OCI-LY3 (cell line): ENCODE measurements at regions not wholly inside any gene's neighbourhood (a gene's known extent, or its start where the extent isn't known, plus 50 kb on each side); places are given as distances from the start of the nearest gene placed in this dataset.

Source experiments
- H2AFZ ChIP-seq: fragments of 200-600, 300-600 bp; shearing (Covaris generic); 2 replicates; pipeline ENCODE4 v1.6.0; 2014; ENCODE audit warnings: antibody characterized with exemption, low read depth, low read length
- H3K27ac ChIP-seq: fragments of 200-600, 300-600 bp; sonication (generic); 2 replicates; pipeline ENCODE4 v1.5.1; 2014; ENCODE audit warnings: mild to moderate bottlenecking, low read length, moderate library complexity, mixed read lengths
- H3K27me3 ChIP-seq: fragments of 200-600, 300-600 bp; sonication (generic); 2 replicates; pipeline ENCODE4 v1.6.1; 2014; ENCODE audit warnings: low read depth, low read length, mixed read lengths
- H3K36me3 ChIP-seq: fragments of 200-600, 300-600 bp; sonication (generic); replicated peaks from 2 replicates; pipeline ENCODE3; 2014; ENCODE audit warnings: low read depth, low read length, mixed read lengths
- H3K4me1 ChIP-seq: fragments of 300-600, 200-600 bp; sonication (generic); 2 replicates; pipeline ENCODE4 v1.6.1; 2014; ENCODE audit warnings: low read length, mixed read lengths
- H3K4me2 ChIP-seq: fragments of 200-600, 300-600 bp; sonication (generic); 2 replicates; pipeline ENCODE4 v1.6.1; 2014; ENCODE audit warnings: low read length, mixed read lengths
- H3K4me3 ChIP-seq: fragments of 300-600, 200-600 bp; sonication (generic); 2 replicates; pipeline ENCODE4 v1.5.1; 2014; ENCODE audit warnings: antibody characterized with exemption, mild to moderate bottlenecking, low read length, moderate library complexity
- H3K79me2 ChIP-seq: fragments of 300-600, 200-600 bp; shearing (Covaris generic); 2 replicates; pipeline ENCODE4 v1.6.1; 2014; ENCODE audit warnings: mild to moderate bottlenecking, low read length, mixed read lengths
- H3K9ac ChIP-seq: fragments of 300-600, 200-600 bp; shearing (Covaris generic); 2 replicates; pipeline ENCODE4 v1.6.0; 2014; ENCODE audit warnings: mild to moderate bottlenecking, low read length, moderate library complexity
- H3K9me3 ChIP-seq: fragments of 200-600, 300-600 bp; shearing (Covaris generic); 2 replicates; pipeline ENCODE4 v1.6.1; 2014; ENCODE audit warnings: low read length, mixed read lengths; ENCODE audit not compliant: insufficient read depth
- H4K20me1 ChIP-seq: fragments of 200-600, 300-600 bp; sonication (generic); 2 replicates; pipeline ENCODE4 v1.6.1; 2016; ENCODE audit warnings: low read length, mixed read lengths; ENCODE audit not compliant: insufficient read depth
- CTCF ChIP-seq: fragments of 200-600, 300-600 bp; sonication (generic); IDR thresholded peaks from 2 replicates; pipeline ENCODE4 v1.5.1; 2014; ENCODE audit warnings: antibody characterized with exemption, low read length, low read depth
- EZH2phosphoT487 ChIP-seq: fragments of 200-600 bp; shearing (Covaris generic); IDR thresholded peaks from 2 replicates; pipeline ENCODE4 v1.6.1; 2018; ENCODE audit warnings: antibody characterized with exemption, mixed run types, low read depth

- H3K27ac ChIP-seq, result no peak overlapping the region
- TF ChIP-seq CTCF (peak; percentile 31), EZH2phosphoT487 (no peak)
Measured at GRCh38 chr7:64098-64915, 128.1 kb upstream of the FAM20C start.

GRCh38 chr7:64916-65341, 127.4 kb upstream of the FAM20C start:
- Histone ChIP-seq H3K27me3 (no peaks in the 10 kb centered on the region), H3K36me3 (no peaks in the 10 kb centered on the region), H3K79me2 (no peaks in the 10 kb centered on the region), H3K9ac (no peak overlapping the region), H3K4me1 (no peaks in the 10 kb centered on the region), H3K4me3 (no peak overlapping the region), H3K9me3 (no peaks in the 10 kb centered on the region), H4K20me1 (no peaks in the 10 kb centered on the region), H3K27ac (no peak overlapping the region), H2AFZ (no peak overlapping the region), H3K4me2 (no peak overlapping the region)
- TF ChIP-seq EZH2phosphoT487, result no peak
- TF ChIP-seq CTCF, result no peak

More at GRCh38 chr7:64098-64915, 128.1 kb upstream of the FAM20C start:
- no peak overlapping the region for H3K9ac ChIP-seq
- no peaks in the 10 kb centered on the region for H3K27me3 ChIP-seq
- no peaks in the 10 kb centered on the region for H3K36me3 ChIP-seq
- H3K4me3 ChIP-seq, result no peak overlapping the region
- no peak overlapping the region for H3K4me2 ChIP-seq
- no peaks in the 10 kb centered on the region for H4K20me1 ChIP-seq
- H3K4me1 ChIP-seq, result no peaks in the 10 kb centered on the region
- H3K9me3 ChIP-seq, result no peaks in the 10 kb centered on the region
- no peak overlapping the region for H2AFZ ChIP-seq
- no peaks in the 10 kb centered on the region for H3K79me2 ChIP-seq

DNA sequence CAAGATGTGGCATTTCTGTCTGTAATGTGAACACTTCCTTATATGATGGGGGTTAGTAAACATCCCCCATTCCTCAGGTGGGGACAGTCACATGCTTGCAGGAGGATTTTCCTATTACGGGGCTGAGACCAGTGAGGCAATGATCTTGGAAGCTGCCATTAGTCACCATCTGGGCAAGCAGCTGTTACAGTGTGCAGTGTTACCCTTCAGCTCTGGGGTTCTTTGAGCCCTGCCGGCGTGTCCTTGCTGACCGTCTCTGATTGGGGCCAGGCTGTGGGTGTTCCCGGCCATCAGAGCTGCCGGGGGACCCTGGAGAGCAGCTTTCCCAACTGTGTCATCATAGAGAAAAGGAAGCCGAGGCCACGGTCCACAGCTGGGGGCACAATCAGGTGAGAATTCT, 126.8 kb upstream of the FAM20C start:
- Histone ChIP-seq H3K36me3 (no peaks in the 10 kb centered on the region), H3K27me3 (no peaks in the 10 kb centered on the region), H3K27ac (no peak overlapping the region), H2AFZ (no peak overlapping the region), H3K79me2 (no peaks in the 10 kb centered on the region), H3K9ac (no peak overlapping the region), H3K4me3 (no peak overlapping the region), H3K9me3 (no peaks in the 10 kb centered on the region), H4K20me1 (no peaks in the 10 kb centered on the region), H3K4me1 (no peaks in the 10 kb centered on the region), H3K4me2 (no peak overlapping the region)
- TF ChIP-seq CTCF, result no peak
- TF ChIP-seq EZH2phosphoT487, result no peak

- Histone ChIP-seq H2AFZ (no peak overlapping the region), H3K36me3 (no peaks in the 10 kb centered on the region), H3K9ac (no peak overlapping the region), H3K27ac (no peak overlapping the region), H3K27me3 (no peaks in the 10 kb centered on the region), H3K9me3 (no peaks in the 10 kb centered on the region), H3K4me3 (no peak overlapping the region), H4K20me1 (no peaks in the 10 kb centered on the region), H3K79me2 (no peaks in the 10 kb centered on the region), H3K4me2 (no peak overlapping the region), H3K4me1 (no peaks in the 10 kb centered on the region)
- TF ChIP-seq CTCF, result no peak
- TF ChIP-seq EZH2phosphoT487, result no peak
Measured at GRCh38 chr7:66296-66695, 126.1 kb upstream of the FAM20C start.
